Skeletal muscle tissue (tissue), 3 donors: ENCODE measurements at regions not wholly inside any gene's neighbourhood (a gene's known extent, or its start where the extent isn't known, plus 50 kb on each side); places are given as distances from the start of the nearest gene placed in this dataset.

ENCODE experiments used
- H3K27ac ChIP-seq: one replicate; pipeline ENCODE4 v1.7.0; 2013; ENCODE audit warnings: mild to moderate bottlenecking, low read depth, low read length, inconsistent platforms
- H3K27me3 ChIP-seq, 3 donors: one replicate each; pipeline ENCODE4 v1.7.0; 2013; ENCODE audit warnings: low read length in 3 of 3; ENCODE audit not compliant: control insufficient read depth in 3 of 3, insufficient read depth in 3 of 3
- H3K36me3 ChIP-seq, 3 donors: one replicate each; pipeline ENCODE4 v1.7.0; 2013; ENCODE audit warnings: low read length in 3 of 3; ENCODE audit not compliant: control insufficient read depth in 3 of 3, insufficient read depth in 3 of 3
- H3K4me1 ChIP-seq, 3 donors: one replicate each; pipeline ENCODE4 v1.7.0; 2013; ENCODE audit warnings: low read length in 3 of 3, mild to moderate bottlenecking in 3 of 3; ENCODE audit not compliant: control insufficient read depth in 3 of 3, insufficient read depth in 3 of 3
- H3K4me3 ChIP-seq, 3 donors: one replicate each; pipeline ENCODE4 v1.7.0; 2013; ENCODE audit warnings: low read length in 3 of 3
- H3K9ac ChIP-seq, 3 donors: one replicate each; pipeline ENCODE4 v1.7.0; 2013; ENCODE audit warnings: low read length in 3 of 3, mild to moderate bottlenecking in 3 of 3, moderate library complexity in 2 of 3, low read depth in 1 of 3
- H3K9me3 ChIP-seq, 3 donors: one replicate each; pipeline ENCODE4 v1.7.0; 2013; ENCODE audit warnings: low read length in 3 of 3; ENCODE audit not compliant: control insufficient read depth in 3 of 3
- donor health status: Osteomylitis.

DNA sequence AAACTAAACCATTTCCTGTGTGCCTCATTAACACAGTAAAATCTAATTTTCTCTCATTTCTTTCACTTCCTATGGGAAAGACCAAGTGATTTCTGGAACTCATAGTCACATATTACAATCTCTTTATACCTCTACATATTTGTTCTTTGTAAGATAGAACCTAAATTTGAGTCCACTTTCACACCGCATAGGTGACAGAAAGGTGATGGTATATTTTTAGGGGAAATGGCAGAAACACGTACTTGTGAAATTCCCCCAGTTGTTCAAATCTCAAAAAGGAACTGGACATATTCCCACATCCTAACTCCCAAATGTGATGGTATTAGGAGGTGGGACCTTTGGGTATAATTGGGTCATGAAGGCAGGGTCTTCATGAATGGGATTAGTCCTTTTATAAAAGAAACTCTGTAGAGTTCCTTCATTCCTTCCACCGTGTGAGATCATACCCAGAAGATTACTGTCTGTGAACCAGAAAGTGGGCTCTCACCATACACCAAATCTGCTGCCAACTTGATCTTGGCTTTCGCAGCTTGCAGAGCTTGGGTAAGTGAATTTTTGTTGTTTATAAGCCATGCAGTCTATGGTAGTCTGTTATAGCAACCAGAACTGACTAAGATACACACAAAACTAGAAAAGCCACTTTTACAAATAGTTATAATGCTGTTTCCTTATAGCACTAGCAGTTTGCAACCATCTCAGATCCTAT lies 542.1 kb downstream of the DSC3 start:
- H3K4me1 ChIP-seq = no peaks in the 10 kb centered on the region
- no peaks in the 10 kb centered on the region for H3K36me3 ChIP-seq
- H3K9ac ChIP-seq = no peak overlapping the region
- no peak overlapping the region for H3K4me3 ChIP-seq
- H3K27me3 ChIP-seq = no peaks in the 10 kb centered on the region
- H3K9me3 ChIP-seq = no peaks in the 10 kb centered on the region
- H3K27ac ChIP-seq = no peak overlapping the region

DNA sequence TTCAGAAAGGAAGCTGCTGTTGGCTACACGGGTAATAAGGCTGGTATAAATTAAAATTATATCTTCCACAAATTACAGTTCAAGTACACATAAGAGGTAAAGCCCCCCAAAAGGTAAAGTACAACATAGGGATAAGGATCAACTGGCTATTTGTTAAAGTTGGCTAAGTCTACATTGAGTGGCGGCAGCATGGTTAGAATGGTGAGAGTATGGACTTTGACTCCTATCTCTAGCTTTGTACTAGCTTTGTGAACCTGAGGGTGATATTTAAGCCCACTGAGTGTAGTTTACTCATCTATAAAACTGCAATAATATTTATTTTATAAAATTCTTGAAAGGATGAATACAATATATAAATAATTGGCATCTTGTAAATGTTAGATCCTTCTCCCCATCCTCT lies 542.8 kb downstream of the DSC3 start:
- no peak overlapping the region for H3K4me3 ChIP-seq
- no peaks in the 10 kb centered on the region for H3K27me3 ChIP-seq
- no peaks in the 10 kb centered on the region for H3K36me3 ChIP-seq
- no peak overlapping the region for H3K27ac ChIP-seq
- no peaks in the 10 kb centered on the region for H3K9me3 ChIP-seq
- no peaks in the 10 kb centered on the region for H3K4me1 ChIP-seq
- H3K9ac ChIP-seq = no peak overlapping the region

DNA sequence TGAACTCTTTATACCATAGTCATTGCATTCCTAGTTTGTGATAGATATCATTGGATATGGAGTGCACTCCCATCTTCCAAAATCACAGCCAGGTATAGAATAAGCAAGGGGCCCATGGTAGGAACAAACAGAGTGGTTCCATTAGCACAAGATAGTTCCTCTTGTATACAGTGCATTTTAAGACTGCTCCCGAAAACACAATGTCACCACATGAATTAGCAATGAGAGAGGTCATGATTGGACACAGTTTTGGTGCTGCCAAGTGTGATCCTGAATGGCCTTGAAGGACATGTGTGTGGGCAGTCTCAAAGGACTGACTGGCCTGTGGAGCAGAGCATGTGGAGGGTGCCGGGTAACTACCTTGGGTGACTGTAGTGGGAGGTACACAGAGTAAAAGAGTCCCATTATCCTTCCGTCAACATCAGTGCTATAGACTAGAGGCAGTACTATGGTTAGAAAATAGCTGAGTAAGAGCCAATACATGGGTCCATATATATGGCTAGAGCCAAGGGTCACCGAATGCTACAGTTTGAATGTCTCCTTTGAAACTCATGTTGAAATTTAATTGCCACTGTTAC lies 549.9 kb downstream of the DSC3 start:
- H3K27ac ChIP-seq = no peak overlapping the region
- no peaks in the 10 kb centered on the region for H3K36me3 ChIP-seq
- no peak overlapping the region for H3K9ac ChIP-seq
- no peaks in the 10 kb centered on the region for H3K27me3 ChIP-seq
- no peak overlapping the region for H3K4me3 ChIP-seq
- no peaks in the 10 kb centered on the region for H3K9me3 ChIP-seq
- H3K4me1 ChIP-seq = no peaks in the 10 kb centered on the region

DNA sequence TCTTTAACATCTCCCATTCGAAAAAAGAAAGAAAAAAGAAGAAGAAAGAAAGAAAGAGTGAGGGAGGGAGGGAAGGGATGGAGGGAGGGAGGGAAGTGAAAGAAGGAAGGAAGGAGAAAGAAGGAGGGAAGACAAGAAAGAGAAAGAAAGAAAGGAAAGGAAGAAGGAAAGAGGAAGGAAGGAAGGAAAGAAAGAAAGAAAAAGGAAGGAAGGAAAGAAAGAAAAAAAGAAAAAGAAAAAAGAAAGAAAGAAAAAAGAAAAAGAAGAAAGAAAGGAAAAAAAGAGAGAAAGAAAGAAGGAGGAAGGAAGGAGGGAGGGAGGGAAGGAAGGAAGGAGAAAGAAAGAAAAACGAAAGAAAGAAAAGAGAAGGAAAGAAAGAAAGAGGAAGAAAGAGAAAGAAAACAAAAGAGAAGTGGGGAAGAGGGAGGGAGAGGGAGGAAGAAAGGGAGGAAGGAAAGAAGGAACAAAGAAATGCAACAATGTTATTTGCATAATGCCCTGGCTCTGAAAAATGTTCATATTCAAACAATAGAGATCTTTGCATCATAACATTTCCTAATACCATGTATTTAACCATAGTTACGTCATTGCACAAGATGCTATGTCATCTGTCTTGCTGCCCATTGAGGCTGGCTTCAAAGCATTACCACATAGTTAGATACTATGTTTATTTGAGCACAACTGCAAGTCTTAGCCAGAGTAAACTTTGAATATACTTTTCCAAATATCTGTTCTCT lies 550.6 kb downstream of the DSC3 start:
- no peaks in the 10 kb centered on the region for H3K9me3 ChIP-seq
- H3K36me3 ChIP-seq = no peaks in the 10 kb centered on the region
- no peak overlapping the region for H3K9ac ChIP-seq
- H3K4me3 ChIP-seq = no peak overlapping the region
- H3K27me3 ChIP-seq = no peaks in the 10 kb centered on the region
- no peaks in the 10 kb centered on the region for H3K4me1 ChIP-seq
- no peak overlapping the region for H3K27ac ChIP-seq

DNA sequence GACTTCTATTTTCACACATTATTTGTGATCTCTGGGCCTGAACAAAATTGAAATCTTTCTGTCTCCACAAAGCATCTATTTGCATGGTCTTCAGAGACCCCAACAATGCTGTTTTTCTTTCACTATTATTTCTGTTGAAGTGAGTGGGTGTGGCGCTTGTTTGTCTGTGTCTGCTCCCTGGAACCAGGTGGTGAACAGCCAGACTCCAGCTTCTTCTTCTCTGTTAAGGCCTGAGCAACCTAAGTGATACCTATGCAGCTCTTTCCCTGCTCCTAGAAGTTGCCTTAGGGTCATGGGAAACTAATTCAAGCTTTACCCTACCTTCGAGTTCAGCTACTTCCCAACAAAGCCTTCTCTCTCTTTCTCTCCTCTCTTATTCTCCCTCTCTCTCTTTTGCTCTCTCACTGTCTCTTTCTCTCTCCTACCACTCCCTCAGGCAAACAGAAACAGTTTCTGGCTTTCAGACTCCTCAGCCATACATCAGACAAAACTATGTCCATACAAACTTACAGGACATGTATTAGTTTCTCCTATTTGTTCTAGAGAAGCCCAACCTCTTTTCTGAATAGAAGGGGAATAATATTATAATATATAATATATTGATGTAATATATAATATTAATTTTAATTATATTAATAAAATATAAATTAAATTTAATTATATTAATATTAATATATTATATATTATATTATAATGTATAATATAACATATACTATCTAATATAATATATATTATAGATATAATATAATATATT lies 552.5 kb downstream of the DSC3 start:
- H3K9ac ChIP-seq = no peak overlapping the region
- H3K4me1 ChIP-seq = no peaks in the 10 kb centered on the region
- H3K4me3 ChIP-seq = no peak overlapping the region
- no peaks in the 10 kb centered on the region for H3K36me3 ChIP-seq
- no peak overlapping the region for H3K27ac ChIP-seq
- H3K27me3 ChIP-seq = no peaks in the 10 kb centered on the region
- no peaks in the 10 kb centered on the region for H3K9me3 ChIP-seq

DNA sequence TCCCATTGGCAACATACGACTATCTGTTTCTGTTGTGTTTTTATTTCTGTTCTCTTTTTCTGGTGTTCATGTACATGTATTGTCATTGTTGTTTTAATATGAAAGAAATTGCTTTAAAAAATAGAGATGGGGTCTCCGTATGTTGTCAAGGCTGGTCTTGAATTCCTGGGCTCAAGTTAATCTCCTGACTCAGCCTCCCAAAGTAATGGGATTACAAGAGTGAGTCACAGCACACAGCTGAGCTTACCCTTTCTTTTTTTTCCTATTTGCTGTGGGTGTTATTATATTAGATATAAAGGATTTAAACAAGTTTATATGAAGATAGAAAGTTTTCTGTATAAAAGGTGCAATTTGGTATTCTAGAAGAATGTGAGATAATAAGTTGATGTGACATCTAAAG lies 554.6 kb downstream of the DSC3 start:
- H3K4me1 ChIP-seq = no peaks in the 10 kb centered on the region
- no peak overlapping the region for H3K9ac ChIP-seq
- H3K27me3 ChIP-seq = no peaks in the 10 kb centered on the region
- no peak overlapping the region for H3K27ac ChIP-seq
- H3K9me3 ChIP-seq = no peaks in the 10 kb centered on the region
- no peak overlapping the region for H3K4me3 ChIP-seq
- no peaks in the 10 kb centered on the region for H3K36me3 ChIP-seq

DNA sequence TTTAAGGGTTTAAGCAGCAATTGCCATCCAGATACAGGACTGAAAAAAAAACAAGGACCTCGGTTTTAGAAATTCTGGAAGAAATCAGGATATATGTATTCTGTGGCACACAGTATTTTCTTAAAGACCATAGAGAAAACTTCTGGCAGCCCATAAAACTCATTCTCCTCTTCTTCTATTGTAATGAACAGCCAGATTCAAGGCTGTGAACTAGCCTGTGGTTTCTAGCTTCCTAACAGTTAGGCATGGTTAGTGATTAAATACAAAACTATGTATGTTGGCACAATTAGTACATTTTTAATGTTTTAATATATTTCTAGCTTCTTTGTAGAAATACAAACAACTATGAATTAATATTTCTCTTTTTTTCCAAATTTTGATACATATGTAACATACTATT lies 555.7 kb downstream of the DSC3 start:
- Histone ChIP-seq H3K9ac (no peak overlapping the region), H3K4me1 (no peaks in the 10 kb centered on the region), H3K36me3 (no peaks in the 10 kb centered on the region), H3K27me3 (no peaks in the 10 kb centered on the region), H3K27ac (no peak overlapping the region), H3K9me3 (no peaks in the 10 kb centered on the region), H3K4me3 (no peak overlapping the region)

DNA sequence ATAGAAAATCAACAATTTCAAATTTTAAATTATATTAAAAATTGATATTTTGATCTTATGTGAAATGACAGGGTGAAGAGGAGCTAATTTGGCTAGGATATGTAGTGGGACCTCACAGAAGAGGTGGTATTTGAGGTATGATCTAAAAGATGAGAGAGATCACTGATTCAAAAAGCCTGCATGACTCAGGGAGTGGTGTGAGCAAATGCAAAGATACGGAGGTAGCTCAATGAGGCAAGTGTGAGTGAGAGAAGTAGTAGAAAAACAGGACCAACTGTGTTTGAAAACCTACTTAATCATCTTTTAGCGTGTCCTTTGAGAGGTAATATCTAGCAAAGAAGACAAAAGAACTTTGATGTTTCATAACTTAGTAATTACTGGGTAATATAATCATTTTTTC lies 557.5 kb downstream of the DSC3 start:
- H3K9me3 ChIP-seq = no peaks in the 10 kb centered on the region
- no peaks in the 10 kb centered on the region for H3K36me3 ChIP-seq
- no peak overlapping the region for H3K4me3 ChIP-seq
- no peak overlapping the region for H3K27ac ChIP-seq
- H3K27me3 ChIP-seq = no peaks in the 10 kb centered on the region
- H3K4me1 ChIP-seq = no peaks in the 10 kb centered on the region
- no peak overlapping the region for H3K9ac ChIP-seq

DNA sequence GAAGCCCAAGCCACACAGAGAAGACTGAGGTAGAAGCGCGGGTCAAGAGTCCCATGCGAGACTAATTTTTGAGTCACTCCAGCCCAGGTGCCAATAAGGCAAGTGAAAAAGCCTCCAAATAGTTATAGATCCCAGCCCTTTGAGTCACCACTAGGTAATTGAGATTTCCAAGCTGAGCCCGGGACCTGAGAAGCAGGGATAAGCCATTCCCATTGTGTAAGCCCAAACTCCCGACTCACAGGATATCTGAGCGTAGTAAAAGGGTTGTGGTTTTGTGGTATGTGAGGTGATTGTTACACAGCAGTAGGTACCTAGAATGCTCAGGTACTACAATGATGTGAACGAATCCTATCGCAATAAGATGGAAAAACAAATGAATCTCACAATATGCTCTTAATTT lies 560.7 kb downstream of the DSC3 start:
- H3K9ac ChIP-seq = no peak overlapping the region
- H3K9me3 ChIP-seq = no peaks in the 10 kb centered on the region
- H3K27ac ChIP-seq = no peak overlapping the region
- H3K36me3 ChIP-seq = no peaks in the 10 kb centered on the region
- H3K4me1 ChIP-seq = no peaks in the 10 kb centered on the region
- H3K4me3 ChIP-seq = no peak overlapping the region
- H3K27me3 ChIP-seq = no peaks in the 10 kb centered on the region

DNA sequence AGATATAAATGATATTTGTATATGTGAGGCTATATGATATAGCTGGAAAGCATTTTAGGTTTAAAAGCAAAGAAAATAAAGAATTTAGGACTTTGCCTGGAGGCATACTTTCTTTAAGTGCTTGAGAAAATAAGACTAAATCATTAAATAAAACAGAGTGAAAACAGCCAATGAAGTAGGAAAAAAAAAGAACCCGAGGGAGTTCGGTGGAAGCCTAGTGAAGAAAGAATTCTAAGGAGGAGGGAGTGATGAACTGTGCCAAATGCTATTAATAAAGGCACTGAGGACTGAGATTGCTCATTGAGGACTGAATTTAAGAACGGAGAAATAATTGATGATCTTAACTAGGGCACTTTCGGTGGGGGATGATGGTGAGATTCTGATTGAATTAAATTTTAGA lies 573.5 kb downstream of the DSC3 start:
- Histone ChIP-seq H3K36me3 (no peaks in the 10 kb centered on the region), H3K4me3 (no peak overlapping the region), H3K9me3 (no peaks in the 10 kb centered on the region), H3K27me3 (no peaks in the 10 kb centered on the region), H3K4me1 (no peaks in the 10 kb centered on the region), H3K27ac (no peak overlapping the region), H3K9ac (no peak overlapping the region)
